Chondrocyte (in vitro differentiated cells): ENCODE measurements at regions not wholly inside any gene's neighbourhood (a gene's known extent, or its start where the extent isn't known, plus 50 kb on each side); places are given as distances from the start of the nearest gene placed in this dataset.

Experiments used
- DNase-seq: peaks from one replicate; pipeline ENCODE4 v3.0.0; 2021; ENCODE audit warnings: mixed read lengths, low spot score
- H3K27ac Mint-ChIP-seq: one replicate; pipeline ENCODE4 v1.8.0; 2021; ENCODE audit warnings: mild to moderate bottlenecking, moderate library complexity, mixed read lengths; ENCODE audit not compliant: unreplicated experiment
- H3K27me3 Mint-ChIP-seq: 2 replicates; pipeline ENCODE4 v1.8.0; 2021; ENCODE audit warnings: low read depth, mixed read lengths
- H3K36me3 Mint-ChIP-seq: 2 replicates; pipeline ENCODE4 v1.8.0; 2021; ENCODE audit warnings: low read depth, mixed read lengths
- H3K4me1 Mint-ChIP-seq: 2 replicates; pipeline ENCODE4 v1.8.0; 2021; ENCODE audit warnings: low read depth, mild to moderate bottlenecking, mixed read lengths
- H3K4me3 Mint-ChIP-seq: one replicate; pipeline ENCODE4 v1.8.0; 2021; ENCODE audit warnings: mild to moderate bottlenecking, moderate library complexity, mixed read lengths; ENCODE audit not compliant: unreplicated experiment
- H3K9me3 Mint-ChIP-seq: 2 replicates; pipeline ENCODE4 v1.8.0; 2021; ENCODE audit warnings: low read depth, mixed read lengths
- CTCF ChIP-seq: fragments of 200-600 bp; sonication (generic); IDR thresholded peaks from 2 replicates; pipeline ENCODE4 v1.5.0; 2021; ENCODE audit warnings: antibody characterized with exemption, mild to moderate bottlenecking, moderate library complexity

- TF ChIP-seq CTCF: no peak
- H3K9me3 Mint-ChIP-seq: no peaks in the 10 kb centered on the region
- peaks cover 17% of the 10 kb centered on the region for H3K4me1 Mint-ChIP-seq
- H3K4me3 Mint-ChIP-seq: no peak overlapping the region
- H3K27ac Mint-ChIP-seq: no peak overlapping the region
- H3K27me3 Mint-ChIP-seq: no peaks in the 10 kb centered on the region
- peaks cover 1% of the 10 kb centered on the region for H3K36me3 Mint-ChIP-seq
- DNase-seq: no peak
Measured at GRCh38 chr12:25761356-25761755, 197.1 kb upstream of the RASSF8 start.

- TF ChIP-seq CTCF: no peak
- Mint-ChIP-seq H3K27ac (no peak overlapping the region), H3K4me3 (no peak overlapping the region), H3K36me3 (peaks cover 1% of the 10 kb centered on the region), H3K27me3 (no peaks in the 10 kb centered on the region), H3K4me1 (peaks cover 25% of the 10 kb centered on the region), H3K9me3 (no peaks in the 10 kb centered on the region)
- no peak for DNase-seq
Measured at GRCh38 chr12:25764409-25764808, 194.1 kb upstream of the RASSF8 start.

GRCh38 chr12:25764892-25765291 lies 193.6 kb upstream of the RASSF8 start:
- Mint-ChIP-seq H3K4me3 (no peak overlapping the region), H3K9me3 (no peaks in the 10 kb centered on the region), H3K27me3 (no peaks in the 10 kb centered on the region), H3K36me3 (peaks cover 1% of the 10 kb centered on the region), H3K27ac (no peak overlapping the region), H3K4me1 (peaks cover 21% of the 10 kb centered on the region)
- no peak for TF ChIP-seq CTCF
- DNase-seq: no peak

- no peak overlapping the region for H3K27ac Mint-ChIP-seq
- peaks cover 1% of the 10 kb centered on the region for H3K36me3 Mint-ChIP-seq
- H3K4me1 Mint-ChIP-seq: peaks cover 21% of the 10 kb centered on the region
- DNase-seq: no peak
- no peak for TF ChIP-seq CTCF
- H3K4me3 Mint-ChIP-seq: no peak overlapping the region
- H3K27me3 Mint-ChIP-seq: no peaks in the 10 kb centered on the region
- H3K9me3 Mint-ChIP-seq: no peaks in the 10 kb centered on the region
Measured at GRCh38 chr12:25767606-25768005, 190.9 kb upstream of the RASSF8 start.

GRCh38 chr12:25768151-25768550 lies 190.3 kb upstream of the RASSF8 start:
- Mint-ChIP-seq H3K9me3 (no peaks in the 10 kb centered on the region), H3K4me3 (no peak overlapping the region), H3K36me3 (peaks cover under 1% of the 10 kb centered on the region), H3K27ac (no peak overlapping the region), H3K27me3 (no peaks in the 10 kb centered on the region), H3K4me1 (peaks cover 21% of the 10 kb centered on the region)
- TF ChIP-seq CTCF: no peak
- no peak for DNase-seq
